HEK293T (cell line): ENCODE measurements at regions not wholly inside any gene's neighbourhood (a gene's known extent, or its start where the extent isn't known, plus 50 kb on each side); places are given as distances from the start of the nearest gene placed in this dataset.

ENCODE experiments used
- CTCF ChIA-PET: fragments of 350-600 bp; formaldehyde crosslinking; extraction: SDS; loops from one replicate; lab custom pipeline; 2021; ENCODE audit warnings: antibody characterized with exemption, inconsistent platforms; lab: Yijun Ruan, JAX
- POLR2A ChIA-PET: fragments of 350-600 bp; formaldehyde crosslinking; extraction: SDS; loops from one replicate; lab custom pipeline; 2020; ENCODE audit warnings: antibody characterized with exemption, inconsistent platforms; lab: Yijun Ruan, JAX
- DNase-seq: peaks from one replicate; pipeline ENCODE4 v3.0.0; 2012; ENCODE audit warnings: mixed read lengths; ENCODE audit errors: extremely low spot score
- ARNT ChIP-seq: fragments of 450-650 bp; IDR thresholded peaks from 2 replicates; pipeline ENCODE4 v1.6.1; 2017; ENCODE audit warnings: mild to moderate bottlenecking
- BHLHE40 ChIP-seq: fragments of 450-650 bp; IDR thresholded peaks from 2 replicates; pipeline ENCODE4 v1.6.1; 2016; ENCODE audit warnings: mild to moderate bottlenecking, moderate library complexity, borderline replicate concordance
- CTBP1 ChIP-seq: fragments of 450-650 bp; IDR thresholded peaks from 2 replicates; pipeline ENCODE4 v1.6.1; 2016; ENCODE audit warnings: borderline replicate concordance
- ELF4 ChIP-seq: fragments of 450-650 bp; IDR thresholded peaks from 2 replicates; pipeline ENCODE4 v1.6.1; 2017; ENCODE audit warnings: antibody characterized with exemption
- FOXA1 ChIP-seq: fragments of 450-650 bp; IDR thresholded peaks from 2 replicates; pipeline ENCODE4 v1.6.1; 2016; ENCODE audit warnings: mild to moderate bottlenecking
- FOXK2 ChIP-seq: fragments of 450-650 bp; IDR thresholded peaks from 2 replicates; pipeline ENCODE4 v1.6.1; 2016; ENCODE audit warnings: mild to moderate bottlenecking
- FOXM1 ChIP-seq: fragments of 450-650 bp; IDR thresholded peaks from 2 replicates; pipeline ENCODE4 v1.6.1; 2017; ENCODE audit warnings: mild to moderate bottlenecking, borderline replicate concordance
- HDGF ChIP-seq: fragments of 450-650 bp; IDR thresholded peaks from 2 replicates; pipeline ENCODE4 v1.6.1; 2017; ENCODE audit warnings: antibody characterized with exemption, borderline replicate concordance
- L3MBTL2 ChIP-seq: fragments of 450-650 bp; conservative IDR thresholded peaks from 2 replicates; pipeline ENCODE4 v1.6.1; 2016; ENCODE audit warnings: mild to moderate bottlenecking
- LEF1 ChIP-seq: fragments of 450-650 bp; IDR thresholded peaks from 2 replicates; pipeline ENCODE4 v1.6.1; 2017; ENCODE audit warnings: mild to moderate bottlenecking, borderline replicate concordance
- NFRKB ChIP-seq: fragments of 450-650 bp; IDR thresholded peaks from 2 replicates; pipeline ENCODE4 v1.6.1; 2016; ENCODE audit warnings: mild to moderate bottlenecking, moderate library complexity
- SP1 ChIP-seq: fragments of 450-650 bp; IDR thresholded peaks from 2 replicates; pipeline ENCODE4 v1.6.1; 2017
- SUZ12 ChIP-seq: fragments of 450-650 bp; IDR thresholded peaks from 2 replicates; pipeline ENCODE4 v1.6.1; 2016; ENCODE audit warnings: mild to moderate bottlenecking
- TARDBP ChIP-seq: fragments of 450-650 bp; IDR thresholded peaks from 2 replicates; pipeline ENCODE4 v1.6.1; 2016
- ZNF384 ChIP-seq: fragments of 450-650 bp; IDR thresholded peaks from 2 replicates; pipeline ENCODE4 v1.6.1; 2016
- TF ChIP-seq, protein P1 (sequence below): fragments of 450-650 bp; IDR thresholded peaks from 2 replicates; pipeline ENCODE4 v1.6.1; 2016

GRCh38 chr4:186016796-186017195, 52.2 kb upstream of the TLR3 start:
- TF ChIP-seq L3MBTL2 (no peak), SUZ12 (no peak), NFRKB (no peak), FOXK2 (no peak), FOXM1 (no peak), CTBP1 (no peak), LEF1 (no peak), ZNF384 (no peak), FOXA1 (no peak)
- TF ChIP-seq, protein P1, sequence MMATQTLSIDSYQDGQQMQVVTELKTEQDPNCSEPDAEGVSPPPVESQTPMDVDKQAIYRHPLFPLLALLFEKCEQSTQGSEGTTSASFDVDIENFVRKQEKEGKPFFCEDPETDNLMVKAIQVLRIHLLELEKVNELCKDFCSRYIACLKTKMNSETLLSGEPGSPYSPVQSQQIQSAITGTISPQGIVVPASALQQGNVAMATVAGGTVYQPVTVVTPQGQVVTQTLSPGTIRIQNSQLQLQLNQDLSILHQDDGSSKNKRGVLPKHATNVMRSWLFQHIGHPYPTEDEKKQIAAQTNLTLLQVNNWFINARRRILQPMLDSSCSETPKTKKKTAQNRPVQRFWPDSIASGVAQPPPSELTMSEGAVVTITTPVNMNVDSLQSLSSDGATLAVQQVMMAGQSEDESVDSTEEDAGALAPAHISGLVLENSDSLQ, result no peak
- no peak for DNase-seq
- ChIA-PET CTCF (no interaction called here), POLR2A (interaction anchor here (1.3 kb wide), 1 partner anchor 10 kb away, joined by 3 read pairs; no protein-coding TSS in a partner anchor)

DNA sequence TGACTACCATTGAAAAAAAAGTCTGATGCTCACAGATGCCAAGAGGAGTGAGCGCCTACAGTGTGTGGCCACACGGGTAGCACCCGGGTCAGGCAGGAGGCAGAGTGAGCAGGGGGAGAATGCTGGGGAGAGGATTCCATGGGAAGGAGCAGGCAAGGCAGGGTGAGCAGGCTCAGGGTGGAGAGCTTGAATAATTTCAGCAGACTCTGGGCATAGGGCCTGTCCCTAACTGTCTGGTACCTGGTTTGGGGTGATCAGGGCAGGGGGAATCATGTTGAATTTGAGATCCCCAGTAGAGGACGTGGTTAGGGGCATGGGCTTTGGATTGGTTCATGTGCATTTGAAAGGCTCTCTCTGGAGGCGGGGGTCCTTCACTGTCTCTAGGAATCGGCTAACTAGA, 51.2 kb upstream of the TLR3 start:
- ChIA-PET POLR2A (no interaction called here), CTCF (interaction anchor here (1.0 kb wide), 1 partner anchor 336 kb away, joined by 3 read pairs; no protein-coding TSS in a partner anchor)
- TF ChIP-seq CTBP1 (no peak), TARDBP (no peak), ARNT (no peak), BHLHE40 (no peak), SP1 (no peak), FOXM1 (no peak), L3MBTL2 (no peak), FOXK2 (no peak)
- TF ChIP-seq, protein P1, result no peak
- no peak for DNase-seq

DNA sequence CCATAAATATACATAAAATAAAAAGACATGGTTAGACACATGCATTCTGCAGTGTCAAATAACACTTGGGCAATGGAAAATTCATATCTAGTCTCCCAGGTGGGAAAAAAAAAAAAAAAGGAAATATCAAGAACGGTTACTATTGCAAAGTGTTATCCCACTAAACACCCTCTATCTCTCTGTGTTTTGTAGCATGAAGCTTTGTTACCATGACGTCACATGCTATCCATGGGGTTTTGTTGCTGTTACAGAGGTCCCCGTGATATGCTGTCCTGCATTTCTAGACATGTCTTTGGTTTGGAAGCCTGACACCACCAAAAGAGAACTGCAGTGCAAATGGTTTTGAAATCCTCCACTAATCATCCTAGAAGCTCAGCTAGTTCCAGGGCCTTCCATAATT, 50.7 kb upstream of the TLR3 start:
- CTCF ChIA-PET, result interaction anchor here (1.0 to 1.1 kb wide), 2 partner anchors 336 to 420 kb away, joined by 3 read pairs; no protein-coding TSS in a partner anchor
- POLR2A ChIA-PET, result no interaction called here
- DNase-seq, result no peak
- TF ChIP-seq ARNT (no peak), FOXM1 (no peak)

- CTCF ChIA-PET, result interaction anchor here (1.0 to 1.1 kb wide), 2 partner anchors 337 to 420 kb away, joined by 3 read pairs; no protein-coding TSS in a partner anchor
- no peak for DNase-seq
- TF ChIP-seq ARNT (no peak), BHLHE40 (no peak), NFRKB (no peak), TARDBP (no peak), FOXK2 (no peak), CTBP1 (no peak), SUZ12 (no peak), SP1 (no peak), FOXA1 (no peak), HDGF (no peak), FOXM1 (no peak), ELF4 (no peak), LEF1 (no peak), ZNF384 (no peak), L3MBTL2 (no peak)
- TF ChIP-seq, protein P1, result no peak
- POLR2A ChIA-PET, result no interaction called here
Measured at GRCh38 chr4:186018784-186019183, 50.2 kb upstream of the TLR3 start.
